Ureter (tissue), 1 donor: ENCODE measurements at regions not wholly inside any gene's neighbourhood (a gene's known extent, or its start where the extent isn't known, plus 50 kb on each side); places are given as distances from the start of the nearest gene placed in this dataset.

Experiments
- DNase-seq: peaks from one replicate; pipeline ENCODE4 v3.0.0-alpha.2; 2020; ENCODE audit warnings: low spot score
- donor health status: DM: yes; HTN: yes; CAD: no.

- DNase-seq = no peak
Measured at GRCh38 chr2:9681427-9681817, 50.6 kb upstream of the YWHAQ start.

- DNase-seq = no peak
Measured at GRCh38 chr2:9685637-9686036, 54.8 kb upstream of the YWHAQ start.

- no peak for DNase-seq
Measured at GRCh38 chr2:9686061-9686460, 55.3 kb upstream of the YWHAQ start.

- DNase-seq = no peak
Measured at GRCh38 chr2:9690252-9690651, 59.5 kb upstream of the YWHAQ start.

- DNase-seq = no peak
Measured at GRCh38 chr2:9690716-9691498, 60.1 kb upstream of the YWHAQ start.

- no peak for DNase-seq
Measured at GRCh38 chr2:9692456-9693195, 61.8 kb upstream of the YWHAQ start.

GRCh38 chr2:9693196-9693491, 62.3 kb upstream of the YWHAQ start:
- DNase-seq = no peak

- no peak for DNase-seq
Measured at GRCh38 chr2:9693646-9694045, 62.8 kb upstream of the YWHAQ start.

- DNase-seq = no peak
Measured at GRCh38 chr2:9694661-9695234, 64.0 kb upstream of the YWHAQ start.

GRCh38 chr2:9695941-9696340, 65.1 kb upstream of the YWHAQ start:
- DNase-seq = no peak

GRCh38 chr2:9696731-9697130, 65.9 kb upstream of the YWHAQ start:
- DNase-seq = no peak

- DNase-seq = no peak
Measured at GRCh38 chr2:9697909-9698308, 67.1 kb upstream of the YWHAQ start.

GRCh38 chr2:9699139-9700108, 68.6 kb upstream of the YWHAQ start:
- DNase-seq = no peak

GRCh38 chr2:9700109-9700495, 69.3 kb upstream of the YWHAQ start:
- no peak for DNase-seq

GRCh38 chr2:9702604-9703084, 71.8 kb upstream of the YWHAQ start:
- no peak for DNase-seq

GRCh38 chr2:9703085-9703678, 72.4 kb upstream of the YWHAQ start:
- no peak for DNase-seq

- DNase-seq = no peak
Measured at GRCh38 chr2:9703701-9704221, 73.0 kb upstream of the YWHAQ start.

- no peak for DNase-seq
Measured at GRCh38 chr2:9704600-9704999, 73.8 kb upstream of the YWHAQ start.

GRCh38 chr2:9705196-9705595, 74.4 kb upstream of the YWHAQ start:
- no peak for DNase-seq

- no peak for DNase-seq
Measured at GRCh38 chr2:9707008-9707407, 76.2 kb upstream of the YWHAQ start.

- no peak for DNase-seq
Measured at GRCh38 chr2:9707611-9708160, 76.9 kb upstream of the YWHAQ start.
